OCI-LY7 (cell line): ENCODE measurements at regions not wholly inside any gene's neighbourhood (a gene's known extent, or its start where the extent isn't known, plus 50 kb on each side); places are given as distances from the start of the nearest gene placed in this dataset.

Experiments
- BruUV-seq: library from RNA; stranded (reverse); fragments of 400-500 nt; replicated peaks from 2 replicates; lab custom pipeline; 2021; lab: Mats Ljungman, UMichigan
- CTCF ChIA-PET: fragments of 300-600 bp; sonication (Branson Sonifier 250); formaldehyde crosslinking; loops from one replicate; lab custom pipeline; 2022; ENCODE audit warnings: antibody characterized with exemption; ENCODE audit not compliant: unreplicated experiment; lab: Charles Lee
- POLR2A ChIA-PET: fragments of 300-600 bp; sonication (Branson Sonifier 250); formaldehyde crosslinking; loops from one replicate; lab custom pipeline; 2022; ENCODE audit warnings: antibody characterized with exemption; lab: Charles Lee
- DNase-seq: peaks from one replicate; pipeline ENCODE4 v3.0.0-alpha.2; 2015; ENCODE audit warnings: low spot score
- H2AFZ ChIP-seq: fragments of 200-600 bp; sonication (generic), shearing (Covaris generic); 2 replicates; pipeline ENCODE4 v1.6.1; 2014; ENCODE audit warnings: mild to moderate bottlenecking, antibody characterized with exemption, low read length, moderate library complexity
- H3K27ac ChIP-seq: fragments of 200-600 bp; sonication (generic); 2 replicates; pipeline ENCODE4 v1.5.1; 2014; ENCODE audit warnings: mixed run types, low read depth, mild to moderate bottlenecking, moderate library complexity, low read length, inconsistent platforms; ENCODE audit not compliant: poor library complexity, severe bottlenecking
- H3K36me3 ChIP-seq: fragments of 200-600 bp; sonication (generic); 2 replicates; pipeline ENCODE4 v1.6.1; 2014; ENCODE audit warnings: mild to moderate bottlenecking, antibody characterized with exemption, low read length, moderate library complexity, mixed read lengths; ENCODE audit not compliant: insufficient read depth
- H3K4me1 ChIP-seq: fragments of 200-600 bp; sonication (generic); 2 replicates; pipeline ENCODE4 v1.5.1; 2014; ENCODE audit warnings: mild to moderate bottlenecking, low read length; ENCODE audit not compliant: insufficient read depth, poor library complexity, severe bottlenecking
- H3K4me2 ChIP-seq: fragments of 200-600 bp; sonication (generic); 2 replicates; pipeline ENCODE4 v1.6.1; 2014; ENCODE audit warnings: mild to moderate bottlenecking, low read length
- H3K4me3 ChIP-seq: fragments of 200-600 bp; sonication (generic); 2 replicates; pipeline ENCODE4 v1.5.1; 2014; ENCODE audit warnings: mild to moderate bottlenecking, low read depth, low read length; ENCODE audit not compliant: poor library complexity, severe bottlenecking
- H3K79me2 ChIP-seq: fragments of 200-600 bp; sonication (generic); 2 replicates; pipeline ENCODE4 v1.6.1; 2016; ENCODE audit warnings: low read depth, mild to moderate bottlenecking, low read length, moderate library complexity, mixed read lengths; ENCODE audit not compliant: insufficient read depth
- H3K9me2 ChIP-seq: fragments of 200-600 bp; sonication (generic); 2 replicates; pipeline ENCODE4 v1.6.1; 2016; ENCODE audit warnings: mild to moderate bottlenecking, low read length, mixed read lengths; ENCODE audit not compliant: insufficient read depth
- H3K9me3 ChIP-seq: fragments of 200-600 bp; sonication (generic); 2 replicates; pipeline ENCODE4 v1.6.1; 2014; ENCODE audit warnings: mild to moderate bottlenecking, mixed run types, low read length, mixed read lengths
- H4K20me1 ChIP-seq: fragments of 200-600 bp; sonication (generic); 2 replicates; pipeline ENCODE4 v1.6.1; 2014; ENCODE audit warnings: mild to moderate bottlenecking, antibody characterized with exemption, low read length, moderate library complexity, mixed read lengths; ENCODE audit not compliant: insufficient read depth
- CTCF ChIP-seq: fragments of 200-600 bp; sonication (generic); conservative IDR thresholded peaks from 2 replicates; pipeline ENCODE4 v1.5.1; 2014; ENCODE audit warnings: mild to moderate bottlenecking, antibody characterized with exemption, low read length, moderate library complexity, mixed read lengths
- EZH2phosphoT487 ChIP-seq: fragments of 200-600 bp; sonication (generic); IDR thresholded peaks from 2 replicates; pipeline ENCODE4 v1.6.1; 2018; ENCODE audit warnings: low read depth, borderline replicate concordance, mild to moderate bottlenecking, mixed run types, antibody characterized with exemption, low read length, moderate library complexity, mixed read lengths
- intact Hi-C: fragments of 100-400 bp; cut with micrococcal nuclease; formaldehyde crosslinking; loops from one replicate; pipeline ENCODE4 v1.10.0; 2022; ENCODE audit not compliant: unreplicated experiment

- no TSS peak for BruUV-seq
- CTCF ChIA-PET, result no interaction called here
These were observed 200.1 kb upstream of the MGAT4C start for GRCh38 chr12:86456241-86456640.

GRCh38 chr12:86445356-86445755, 189.2 kb upstream of the MGAT4C start:
- Histone ChIP-seq H3K4me2 (no peak overlapping the region), H3K36me3 (no peaks in the 10 kb centered on the region), H3K4me1 (no peaks in the 10 kb centered on the region), H3K9me3 (no peaks in the 10 kb centered on the region), H2AFZ (no peak overlapping the region), H4K20me1 (no peaks in the 10 kb centered on the region), H3K4me3 (no peak overlapping the region), H3K9me2 (no peaks in the 10 kb centered on the region), H3K27ac (no peak overlapping the region), H3K79me2 (no peaks in the 10 kb centered on the region)
- no peak for DNase-seq
- TF ChIP-seq EZH2phosphoT487, result no peak
- TF ChIP-seq CTCF, result no peak
- intact Hi-C loops, result no loop called here
- no TSS peak for BruUV-seq
- ChIA-PET POLR2A (interaction anchor here (0.5 kb wide), 1 partner anchor 155 kb away, joined by 3 read pairs; no protein-coding TSS in a partner anchor), CTCF (no interaction called here)

More at GRCh38 chr12:86456241-86456640, 200.1 kb upstream of the MGAT4C start:
- no peak overlapping the region for H3K4me3 ChIP-seq
- H2AFZ ChIP-seq, result no peak overlapping the region
- no peak overlapping the region for H3K4me2 ChIP-seq
- no peaks in the 10 kb centered on the region for H4K20me1 ChIP-seq
- TF ChIP-seq EZH2phosphoT487, result no peak
- TF ChIP-seq CTCF, result no peak
- H3K4me1 ChIP-seq, result no peaks in the 10 kb centered on the region
- no peak for DNase-seq
- intact Hi-C loops, result no loop called here
- H3K27ac ChIP-seq, result no peak overlapping the region
- no peaks in the 10 kb centered on the region for H3K9me2 ChIP-seq
- POLR2A ChIA-PET, result no interaction called here
- no peaks in the 10 kb centered on the region for H3K36me3 ChIP-seq
- no peaks in the 10 kb centered on the region for H3K9me3 ChIP-seq
- no peaks in the 10 kb centered on the region for H3K79me2 ChIP-seq

- intact Hi-C loops, result no loop called here
- H4K20me1 ChIP-seq, result no peaks in the 10 kb centered on the region
- H3K9me3 ChIP-seq, result 0 out of 2 replicates have a peak, but pooled peaks cover 3% of the 10 kb centered on the region
These were observed 178.9 kb upstream of the MGAT4C start for GRCh38 chr12:86435053-86435452.

More at GRCh38 chr12:86435053-86435452, 178.9 kb upstream of the MGAT4C start:
- DNase-seq, result no peak
- Histone ChIP-seq H3K4me2 (no peak overlapping the region), H3K27ac (no peak overlapping the region), H3K79me2 (no peaks in the 10 kb centered on the region), H2AFZ (no peak overlapping the region), H3K4me3 (no peak overlapping the region), H3K4me1 (no peaks in the 10 kb centered on the region), H3K36me3 (no peaks in the 10 kb centered on the region), H3K9me2 (no peaks in the 10 kb centered on the region)
- ChIA-PET POLR2A (interaction anchor here (0.6 kb wide), 1 partner anchor 31 kb away, joined by 3 read pairs; no protein-coding TSS in a partner anchor), CTCF (no interaction called here)
- TF ChIP-seq CTCF (no peak), EZH2phosphoT487 (no peak)
- no TSS peak for BruUV-seq
